Psoas muscle (tissue), 7 donors: ENCODE measurements at regions not wholly inside any gene's neighbourhood (a gene's known extent, or its start where the extent isn't known, plus 50 kb on each side); places are given as distances from the start of the nearest gene placed in this dataset.

ENCODE experiments used
- ATAC-seq, 4 donors: fragments of 200-7000 bp; cut with Tn5 transposase; one replicate each; pipeline ENCODE4 v1.9.1; 2020; ENCODE audit warnings: moderate library complexity in 3 of 4, mild to moderate bottlenecking in 2 of 4
- DNase-seq, 2 donors: peaks; one replicate each; pipeline ENCODE4 v3.0.0-alpha.2; 2020
- H3K27ac ChIP-seq: fragments of 200-600 bp; one replicate; pipeline ENCODE4 v1.8.0; 2022
- H3K27me3 ChIP-seq, 3 donors: fragments of 200-600 bp in 1 of 3; one replicate each; pipeline versions ENCODE4 v1.6.1 to v1.8.0; 2013 to 2022; ENCODE audit warnings: low read length in 2 of 3, mild to moderate bottlenecking in 2 of 3, moderate library complexity in 1 of 3; ENCODE audit not compliant: insufficient read depth in 3 of 3
- H3K36me3 ChIP-seq, 2 donors: fragments of 200-600 bp in 1 of 2; one replicate each; pipeline versions ENCODE4 v1.6.1 to v1.8.0; 2013 to 2022; ENCODE audit warnings: low read depth in 1 of 2, mild to moderate bottlenecking in 1 of 2, moderate library complexity in 1 of 2; ENCODE audit not compliant: insufficient read depth in 1 of 2
- H3K4me1 ChIP-seq: fragments of 200-600 bp; one replicate; pipeline ENCODE4 v1.8.0; 2022
- H3K4me3 ChIP-seq: fragments of 200-600 bp; one replicate; pipeline ENCODE4 v1.8.0; 2022; ENCODE audit warnings: mild to moderate bottlenecking
- H3K9me3 ChIP-seq: fragments of 200-600 bp; one replicate; pipeline ENCODE4 v1.8.0; 2022
- CTCF ChIP-seq: fragments of 200-600 bp; IDR thresholded peaks from one replicate; pipeline ENCODE4 v1.8.0; 2022; ENCODE audit warnings: antibody characterized with exemption
- WGBS, 3 donors: extraction: QIAGEN DNeasy Blood & Tissue Kit; methylation state at CpG; one replicate each; pipeline versions ENCODE4 v1.1.6 to v1.1.7; 2013; 5-methylcytosine and 5-hydroxymethylcytosine counted together
- intact Hi-C, 2 donors: fragments of 100-400 bp; cut with DNase I; formaldehyde crosslinking; loops; one replicate each; pipeline versions ENCODE4 v1.11.0 to v1.14.2; 2022
- donor health status: healthy with polysubstance abuse.
- donor health status: DM: no; HTN: no; CAD: no; lungs with moderate emphysema.
- donor health status: Bipolar disorder and iron deficiency.
- donor health status: healthy.
- donor health status: DM: yes; HTN: yes; CAD: no.
- donor health status: DM: no; HTN: no; CAD: no.
- donor health status: DM: yes; HTN: yes; CAD: no.

DNA sequence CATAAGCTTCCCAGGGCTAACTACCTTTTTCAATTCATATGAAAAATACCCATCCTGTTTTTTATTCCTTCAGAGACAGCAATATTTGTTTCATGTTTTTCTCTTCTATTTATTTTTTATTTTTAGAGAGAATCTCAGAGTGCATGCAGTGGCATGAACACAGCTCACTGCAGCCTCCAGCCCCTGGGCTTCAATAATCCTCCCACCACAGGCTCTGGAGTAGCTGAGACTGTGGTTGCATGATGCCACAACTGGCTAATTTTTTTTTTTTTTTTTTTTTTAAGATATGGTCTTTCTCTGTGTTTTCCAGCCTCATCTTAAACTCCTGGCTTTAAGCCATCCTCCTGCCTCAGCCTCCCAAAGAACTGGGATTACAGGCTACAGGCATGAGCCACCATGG lies 296.7 kb upstream of the AKR1E2 start:
- no peak for DNase-seq
- no peak for ATAC-seq
- TF ChIP-seq CTCF: no peak
- Histone ChIP-seq H3K4me3 (no peak overlapping the region), H3K9me3 (no peaks in the 10 kb centered on the region), H3K36me3 (no peaks in the 10 kb centered on the region), H3K4me1 (peaks cover 3% of the 10 kb centered on the region), H3K27ac (no peak overlapping the region), H3K27me3 (no peaks in the 10 kb centered on the region)
- intact Hi-C loops: no loop called here

DNA sequence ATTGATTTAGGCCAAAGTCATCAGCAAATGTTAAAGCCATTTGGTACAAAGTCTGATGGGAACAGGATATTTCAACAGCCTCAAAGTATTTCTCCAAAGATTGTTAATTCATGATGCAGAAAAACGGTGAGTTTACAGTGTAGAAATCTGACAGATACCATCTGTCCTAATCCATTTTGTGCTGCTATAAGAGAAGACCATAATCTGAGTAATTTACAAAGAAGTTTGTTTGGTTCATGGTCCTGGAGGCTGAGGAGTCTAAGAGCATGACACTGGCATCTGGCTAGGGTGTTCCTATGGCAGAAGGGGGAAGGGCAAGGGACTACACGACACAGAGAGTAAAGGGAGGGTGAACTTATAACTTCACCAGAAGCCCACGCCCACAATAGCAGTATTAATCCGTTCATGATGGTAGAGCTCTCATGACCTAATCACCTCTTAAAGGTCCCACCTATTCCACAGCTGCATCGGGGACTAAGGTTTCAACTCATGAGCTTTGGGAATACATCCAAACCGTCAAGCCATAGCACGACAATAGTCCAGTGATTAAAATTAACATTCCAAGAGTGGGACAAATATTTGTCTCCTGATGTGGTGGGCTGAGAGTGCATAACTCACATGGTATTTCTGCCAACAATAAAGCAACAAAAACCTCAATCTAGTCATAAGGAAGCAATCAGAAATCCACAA lies 298.6 kb upstream of the AKR1E2 start:
- H3K9me3 ChIP-seq: no peaks in the 10 kb centered on the region
- no peaks in the 10 kb centered on the region for H3K36me3 ChIP-seq
- intact Hi-C loops: no loop called here
- ATAC-seq (no peak), DNase-seq (no peak)
- H3K27me3 ChIP-seq: no peaks in the 10 kb centered on the region
- WGBS, 3 donors: 23 to 35% (median 27%) methylated on average over 7 of the region's 7 CpGs
- no peak overlapping the region for H3K4me3 ChIP-seq
- no peak for TF ChIP-seq CTCF
- no peak overlapping the region for H3K27ac ChIP-seq
- H3K4me1 ChIP-seq: no peaks in the 10 kb centered on the region

GRCh38 chr10:4526311-4526731 lies 299.7 kb upstream of the AKR1E2 start:
- no peak overlapping the region for H3K27ac ChIP-seq
- no peaks in the 10 kb centered on the region for H3K9me3 ChIP-seq
- intact Hi-C loops: no loop called here
- no peaks in the 10 kb centered on the region for H3K27me3 ChIP-seq
- no peaks in the 10 kb centered on the region for H3K36me3 ChIP-seq
- TF ChIP-seq CTCF: no peak
- 43 to 64% (median 47%) methylated on average over 4 of the region's 4 CpGs for WGBS, 3 donors
- no peak for DNase-seq
- no peak for ATAC-seq
- no peaks in the 10 kb centered on the region for H3K4me1 ChIP-seq
- no peak overlapping the region for H3K4me3 ChIP-seq

DNA sequence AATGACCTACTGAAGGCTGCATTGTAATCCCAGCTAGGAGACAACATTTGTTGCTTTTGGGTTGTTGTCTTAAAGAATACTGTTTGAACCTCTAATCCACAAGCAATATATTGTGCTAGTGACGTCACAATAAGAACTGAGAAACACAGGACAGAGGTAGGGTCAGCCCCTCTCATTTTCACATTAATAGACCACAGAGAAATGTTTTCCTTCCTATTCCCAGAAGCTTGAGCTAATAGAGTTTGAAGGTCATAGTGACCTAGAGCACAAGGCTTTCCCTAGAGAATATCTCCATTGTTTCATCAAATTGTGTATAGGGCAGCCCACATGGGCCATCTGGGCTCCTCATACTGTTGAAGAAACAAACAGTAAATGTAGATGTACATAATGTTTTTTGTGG lies 300.9 kb upstream of the AKR1E2 start:
- Histone ChIP-seq H3K4me1 (no peaks in the 10 kb centered on the region), H3K9me3 (no peaks in the 10 kb centered on the region), H3K36me3 (no peaks in the 10 kb centered on the region), H3K4me3 (no peak overlapping the region), H3K27ac (no peak overlapping the region), H3K27me3 (no peaks in the 10 kb centered on the region)
- no peak for ATAC-seq
- WGBS, 3 donors: 48 to 71% (median 50%) methylated on average over 1 of the region's 1 CpG
- no peak for DNase-seq
- TF ChIP-seq CTCF: no peak
- intact Hi-C loops: no loop called here
